ENCODE measurements at regions not wholly inside any gene's neighbourhood (a gene's known extent, or its start where the extent isn't known, plus 50 kb on each side); places are given as distances from the start of the nearest gene placed in this dataset.

- no peak for TF ChIP-seq CTCF (conservative IDR thresholded peaks at IDR 0.05)
- no peak for TF ChIP-seq EZH2 (IDR thresholded peaks at IDR 0.05; ENCODE audit: low read depth)
Observed at GRCh38 chr16:59654455-59654854, 920.3 kb upstream of the GOT2 start.

Data from PC-9 (cell line).